HG02970 (cell line): ENCODE measurements at regions not wholly inside any gene's neighbourhood (a gene's known extent, or its start where the extent isn't known, plus 50 kb on each side); places are given as distances from the start of the nearest gene placed in this dataset.
"Not testable (repeated sequence)": the region's sequence is repeated elsewhere in the genome, so short reads cannot be mapped to it uniquely, and the experiment has no call there.

ENCODE experiments used
- ATAC-seq: cut with Tn5 transposase; IDR thresholded peaks from one replicate; pipeline ENCODE4 v1.9.1; 2021; ENCODE audit warnings: mild to moderate bottlenecking, moderate library complexity, moderate number of reproducible peaks; ENCODE audit not compliant: unreplicated experiment, low FRiP score

DNA sequence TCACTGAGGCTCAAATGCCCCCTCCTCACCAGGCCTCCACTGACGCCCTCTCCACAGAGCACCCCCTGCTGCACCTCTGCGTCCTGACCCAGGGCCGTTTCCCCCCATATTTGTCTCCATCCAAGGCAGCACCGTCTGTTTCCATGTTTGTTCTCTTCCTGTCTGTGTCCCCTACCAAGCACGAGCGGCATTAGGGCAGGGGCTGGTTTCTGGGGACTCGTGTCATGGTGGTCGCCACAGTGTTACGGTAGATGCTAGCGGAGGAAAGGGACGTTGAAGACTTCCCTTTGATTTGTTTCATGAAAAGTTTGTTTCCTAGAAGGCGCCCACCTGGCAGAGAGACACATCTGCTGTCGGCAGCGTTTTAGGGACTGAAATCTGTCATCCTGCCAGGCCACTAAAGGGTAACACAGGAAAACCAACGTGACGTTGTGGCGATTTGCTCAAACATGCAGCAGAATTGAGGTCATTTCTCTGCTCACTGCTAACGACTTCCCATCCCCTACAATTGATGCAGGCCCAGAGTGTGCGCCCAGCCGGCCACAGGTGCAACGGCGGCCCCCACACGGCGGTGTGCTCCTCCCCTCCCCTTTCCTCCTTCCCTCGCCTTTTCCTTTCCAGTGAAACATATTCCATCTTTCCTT is 79.3 kb upstream of the IRX4 start:
- ATAC-seq: no peak

DNA sequence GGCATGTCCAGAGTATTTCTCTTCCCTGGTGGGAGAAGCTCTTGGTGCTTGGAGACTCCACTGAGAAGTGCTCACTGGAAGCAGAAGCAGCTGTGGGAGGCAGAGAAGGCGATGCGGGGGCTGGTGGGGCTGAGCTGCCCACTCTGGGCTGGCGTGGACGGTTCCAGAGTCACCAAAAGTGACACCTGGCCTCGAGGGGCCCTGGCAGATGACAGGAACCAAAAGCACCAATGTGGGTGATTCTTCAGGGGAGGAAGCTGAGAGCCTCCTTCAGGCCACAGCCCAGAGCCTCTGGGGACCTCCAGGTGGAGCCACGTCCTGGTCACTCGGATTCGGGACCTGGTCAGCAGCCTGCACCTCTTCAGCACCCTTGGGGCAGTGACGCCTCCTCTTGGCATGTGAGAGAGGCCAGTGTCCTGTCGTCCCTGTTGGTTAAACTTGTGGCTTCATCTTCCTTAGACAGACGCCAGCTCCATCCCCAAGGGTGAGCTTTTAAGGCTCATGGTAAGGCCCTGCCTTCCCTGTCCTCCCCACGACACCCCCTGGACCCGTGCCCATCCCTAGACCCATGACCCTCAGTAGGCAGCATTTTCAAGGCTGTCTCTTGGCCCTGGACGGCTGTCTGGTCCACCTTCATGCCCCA is 78.7 kb upstream of the IRX4 start:
- ATAC-seq: no peak

DNA sequence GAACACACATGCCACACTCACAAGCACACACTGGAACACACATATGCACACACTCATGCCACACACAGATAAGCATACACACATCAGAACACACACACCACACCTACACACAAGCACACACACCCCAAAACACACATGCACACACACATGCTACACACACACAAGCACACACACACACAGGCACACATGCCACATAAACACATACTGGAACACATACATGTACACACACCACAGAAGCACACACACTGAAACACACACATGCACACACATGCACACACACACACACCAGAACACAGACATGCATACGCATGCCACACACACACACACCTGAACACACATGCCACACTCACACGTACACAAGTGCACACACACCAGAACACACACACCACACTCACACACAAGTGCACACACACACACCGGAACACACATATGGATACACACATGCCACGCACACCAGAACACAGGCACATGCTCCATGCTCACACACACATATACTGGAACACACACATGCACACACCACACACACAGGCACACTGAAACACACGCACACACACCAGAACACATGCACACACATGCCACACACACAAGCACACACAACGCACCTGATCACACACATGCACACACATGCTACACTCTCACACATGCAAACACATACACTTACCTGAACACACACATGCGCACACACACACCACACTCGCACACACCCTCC is 78.0 kb upstream of the IRX4 start:
- no peak for ATAC-seq

DNA sequence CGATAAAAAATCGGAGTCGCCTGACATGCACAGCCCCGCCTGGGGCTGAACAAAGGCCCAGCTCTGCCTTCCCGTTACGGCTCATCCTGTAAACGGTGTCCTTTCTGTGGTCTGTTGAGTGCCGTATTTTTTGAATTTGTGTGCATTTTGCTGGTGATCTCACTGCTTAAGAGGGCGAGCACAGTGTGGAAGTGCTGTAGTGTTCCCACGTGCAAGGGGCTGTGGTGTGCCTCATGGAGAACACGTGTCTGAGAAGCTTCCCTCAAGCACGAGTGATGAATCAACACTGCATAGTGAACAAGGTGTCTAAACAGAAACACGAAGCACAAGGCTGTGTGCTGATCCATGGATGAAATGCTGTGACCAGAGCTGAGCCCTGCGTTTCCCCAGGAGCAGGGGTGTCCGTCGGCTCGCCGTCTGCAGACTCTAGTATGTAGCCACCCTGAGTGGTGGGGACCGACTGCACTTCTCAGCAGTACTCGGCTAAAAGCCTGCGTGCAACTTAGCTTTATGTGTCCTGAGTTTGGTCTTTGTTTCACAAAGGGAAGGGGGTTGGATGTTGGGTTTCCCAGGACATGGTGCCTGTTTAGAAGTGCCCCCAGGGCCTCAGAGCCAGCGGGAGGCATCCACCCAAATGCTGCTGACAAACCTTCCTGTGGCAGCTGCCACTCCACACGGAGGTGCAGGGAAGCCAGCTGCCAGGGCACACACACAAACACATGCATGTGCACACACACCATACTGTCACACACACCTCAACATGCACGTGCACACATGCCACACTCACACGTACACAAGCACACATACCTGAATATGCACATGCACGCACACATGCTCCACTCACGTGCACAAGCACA is 77.2 kb upstream of the IRX4 start:
- ATAC-seq: no peak

DNA sequence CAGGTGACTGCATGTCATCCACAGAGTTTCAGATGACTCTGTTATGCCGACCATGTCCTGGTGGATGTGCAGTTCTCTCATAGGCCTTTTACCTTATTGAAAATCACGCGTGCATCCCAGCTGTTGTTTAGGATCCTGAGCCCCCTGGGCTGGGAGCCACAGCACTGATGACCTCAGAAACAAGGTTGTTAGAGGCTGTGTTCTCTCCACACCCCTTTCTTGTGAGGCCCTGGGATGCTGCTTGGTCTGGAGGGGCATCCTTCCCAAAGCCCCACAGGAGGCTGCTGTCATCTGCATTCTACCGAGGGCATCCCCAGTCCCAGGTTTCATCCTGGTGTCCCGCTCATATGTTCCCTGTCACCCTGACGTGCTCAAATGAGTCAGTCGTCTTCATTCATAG is 76.5 kb upstream of the IRX4 start:
- no peak for ATAC-seq

DNA sequence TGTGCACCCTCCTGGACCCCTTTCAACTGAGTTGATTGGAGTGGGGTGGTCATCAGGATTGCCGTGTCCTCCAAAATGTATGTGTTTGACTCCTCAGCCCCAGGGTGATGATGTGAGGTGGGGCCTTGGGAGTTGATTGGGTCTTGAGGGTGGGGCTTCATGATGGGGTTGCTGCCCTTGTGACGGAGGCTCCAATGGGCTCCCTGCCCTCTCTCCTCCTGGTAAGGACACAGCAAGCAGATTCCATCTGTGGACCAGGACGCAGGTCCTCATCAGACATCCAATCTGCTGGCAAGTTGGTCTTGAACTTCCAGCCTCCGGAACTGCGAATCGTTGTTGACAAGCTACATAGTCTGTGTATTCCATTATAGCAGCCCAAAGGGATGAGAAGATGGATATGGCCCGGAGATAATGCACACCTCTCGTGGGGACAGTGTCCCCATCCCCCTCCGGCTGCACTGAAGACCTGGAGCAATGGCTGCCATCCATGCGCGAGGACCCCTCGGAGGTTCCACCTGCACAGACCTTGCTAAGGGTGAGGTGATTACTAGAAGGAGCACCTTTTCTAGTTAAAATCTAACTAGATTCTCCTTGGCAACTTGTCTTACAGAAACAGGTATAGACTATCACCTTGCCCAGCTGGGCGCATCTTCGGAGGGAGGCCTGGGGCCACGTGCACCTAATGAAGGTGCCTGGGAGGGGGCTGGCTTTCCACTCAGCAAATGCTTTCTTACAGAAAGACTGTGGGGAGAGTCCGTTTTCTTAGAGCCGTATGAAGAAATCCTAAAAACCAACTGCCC is 75.7 kb upstream of the IRX4 start:
- no peak for ATAC-seq

DNA sequence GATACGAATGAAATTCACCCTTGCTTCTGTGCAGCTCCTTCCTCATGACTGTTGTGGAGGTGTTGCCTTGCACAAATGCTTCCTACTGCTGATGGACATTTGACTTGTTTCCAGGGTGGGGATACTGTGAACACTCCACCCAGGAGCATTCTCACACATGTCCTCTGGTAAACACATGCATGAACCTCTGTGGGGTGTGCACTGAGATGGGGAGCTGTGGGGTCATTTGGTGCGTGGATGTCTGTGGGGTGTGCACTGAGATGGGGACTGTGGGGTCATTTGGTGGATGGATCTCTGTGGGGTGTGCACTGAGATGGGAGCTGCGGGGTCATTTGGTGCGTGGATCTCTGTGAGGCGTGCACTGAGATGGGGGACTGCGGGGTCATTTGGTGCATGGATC is 72.9 kb upstream of the IRX4 start:
- ATAC-seq: no peak

DNA sequence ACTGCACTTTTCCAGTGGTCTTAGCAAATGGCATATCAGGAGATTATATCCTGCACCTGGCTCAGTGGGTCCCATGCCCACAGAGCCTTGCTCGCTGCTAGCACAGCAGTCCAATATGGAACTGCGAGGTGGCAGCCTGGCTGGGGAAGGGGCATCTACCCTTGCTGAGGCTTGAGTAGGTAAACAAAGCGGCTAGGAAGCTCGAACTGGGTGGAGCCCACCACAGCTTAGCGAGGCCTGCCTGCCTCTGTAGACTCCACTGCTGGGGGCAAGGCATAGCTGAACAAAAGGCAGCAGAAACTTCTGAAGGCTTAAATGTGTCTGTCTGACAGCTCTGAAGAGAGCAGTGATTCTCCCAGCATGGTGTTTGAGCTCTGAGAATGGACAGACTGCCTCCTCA is 71.0 kb upstream of the IRX4 start:
- ATAC-seq: not testable (repeated sequence)

DNA sequence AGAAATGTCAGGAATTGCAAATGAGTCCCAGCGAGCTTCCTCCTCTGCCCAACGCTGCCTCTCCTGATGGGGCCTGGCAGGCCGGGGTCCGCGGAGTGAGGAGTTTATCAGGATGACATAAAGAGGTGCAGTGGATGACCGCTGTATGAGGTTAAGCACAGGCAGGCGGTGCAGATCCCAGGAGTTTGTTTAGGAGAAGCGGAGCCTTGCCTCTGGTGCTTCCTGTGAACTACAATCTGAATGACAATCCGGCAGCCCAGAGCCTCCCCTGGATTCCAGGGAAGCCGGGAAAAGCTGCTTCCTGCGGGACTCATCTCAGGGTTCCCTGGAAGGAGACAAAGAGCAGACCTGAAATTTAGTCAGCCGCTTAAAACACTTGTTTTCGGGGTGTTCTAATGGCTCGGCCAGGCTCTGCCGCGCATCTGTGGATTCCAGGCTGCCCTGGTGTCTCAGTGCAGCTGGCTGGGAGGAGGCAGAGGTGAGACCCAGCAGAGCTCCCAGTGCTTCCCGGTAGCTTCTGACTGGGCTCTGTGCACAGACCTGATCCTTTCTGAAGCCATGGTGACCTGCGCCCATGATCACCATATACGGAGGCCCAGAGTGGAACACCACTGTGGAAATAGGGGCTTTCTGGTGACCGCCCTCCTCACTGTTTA is 69.8 kb upstream of the IRX4 start:
- ATAC-seq: no peak

DNA sequence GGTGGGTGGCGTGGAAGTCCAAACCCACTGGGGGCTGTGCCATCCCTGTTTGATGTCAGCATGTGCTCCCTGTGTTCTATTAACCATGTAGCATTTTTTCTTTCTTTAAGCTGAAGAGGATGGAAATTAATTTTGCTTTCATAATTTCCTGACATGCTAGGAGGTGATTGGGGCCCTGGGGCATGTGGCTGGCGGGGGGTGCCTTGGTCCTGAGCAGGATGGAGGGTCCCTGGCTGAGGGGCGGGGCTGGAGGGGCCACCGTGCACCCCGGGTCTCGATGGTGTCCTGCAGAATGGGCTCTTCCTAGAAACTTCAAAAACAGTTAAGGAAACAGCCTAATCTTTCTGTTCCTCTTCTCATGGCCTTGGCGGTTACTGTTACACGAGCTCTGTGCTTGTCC is 69.3 kb upstream of the IRX4 start:
- ATAC-seq: no peak

DNA sequence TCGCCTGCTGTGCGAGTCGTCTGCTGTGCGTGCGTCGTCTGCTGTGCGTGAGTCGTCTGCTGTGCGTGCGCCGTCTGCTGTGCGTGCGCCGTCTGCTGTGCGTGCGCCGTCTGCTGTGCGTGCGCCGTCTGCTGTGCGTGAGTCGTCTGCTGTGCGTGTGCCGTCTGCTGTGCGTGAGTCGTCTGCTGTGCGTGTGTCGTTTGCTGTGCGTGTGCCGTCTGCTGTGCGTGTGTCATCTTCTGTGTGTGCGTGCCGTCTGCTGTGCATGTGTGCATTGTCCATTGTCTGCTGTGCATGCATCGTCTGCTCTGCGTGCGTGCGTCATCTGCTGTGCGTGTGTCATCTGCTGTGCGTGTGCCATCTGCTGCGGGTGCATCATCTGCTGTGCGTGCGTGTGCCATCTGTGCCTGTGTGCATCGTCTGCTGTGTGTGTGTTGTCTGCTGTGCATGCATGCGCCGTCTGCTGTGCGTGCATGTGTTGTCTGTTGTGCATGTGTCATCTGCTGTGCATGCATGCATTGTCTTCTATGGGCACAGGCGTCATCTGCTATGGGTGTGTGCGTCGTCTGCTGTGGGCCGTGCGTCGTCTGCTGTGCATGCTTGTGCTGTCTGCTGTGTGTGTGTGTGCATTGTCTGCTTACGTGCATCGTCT is 68.6 kb upstream of the IRX4 start:
- no peak for ATAC-seq

DNA sequence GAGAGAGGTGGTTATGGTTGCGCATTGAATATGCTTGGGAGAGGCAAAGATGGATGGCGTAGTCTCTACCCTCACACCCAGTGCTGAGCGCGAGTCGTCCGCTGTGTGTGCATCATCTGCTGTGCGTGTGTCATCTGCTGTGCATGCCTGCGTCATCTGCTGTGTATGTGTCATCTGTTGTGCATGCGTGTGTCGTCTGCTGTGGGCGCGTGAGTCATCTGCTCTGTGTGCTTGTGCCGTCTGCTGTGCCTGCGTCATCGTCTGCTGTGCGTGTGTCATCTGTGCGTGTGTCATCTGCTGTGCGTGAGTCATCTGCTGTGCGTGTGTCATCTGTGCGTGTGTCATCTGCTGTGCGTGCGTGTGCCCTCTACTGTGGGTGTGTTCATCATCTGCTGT is 68.0 kb upstream of the IRX4 start:
- no peak for ATAC-seq

DNA sequence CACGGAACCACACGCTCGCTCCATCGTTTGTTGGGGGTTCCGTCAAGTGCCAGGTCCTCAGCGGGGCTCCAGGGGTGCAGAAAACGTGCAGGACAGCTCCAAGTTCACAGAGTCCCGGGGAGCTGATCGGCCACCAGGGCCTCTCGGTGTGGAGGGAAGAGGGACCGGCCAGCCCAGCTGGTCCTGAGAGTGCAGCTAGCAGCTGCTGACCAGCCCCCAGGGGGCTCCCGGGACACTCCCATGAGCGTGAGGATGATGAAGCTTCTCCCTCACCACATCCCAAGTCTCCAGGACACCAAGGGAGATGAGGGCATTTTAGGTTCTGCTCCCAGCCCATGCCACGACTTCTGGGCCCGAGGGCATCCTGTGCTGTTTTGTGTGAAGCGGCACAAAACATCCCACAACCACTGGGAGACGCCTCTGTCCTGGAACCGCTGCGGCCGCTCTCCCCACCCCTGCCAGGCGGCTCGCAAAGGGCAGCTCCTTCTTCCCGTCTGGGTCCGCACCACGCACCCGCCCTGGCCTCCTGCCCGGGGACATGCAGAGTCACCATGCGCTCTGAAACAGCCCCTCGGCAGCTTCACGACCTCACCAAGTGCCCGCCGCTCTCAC is 67.5 kb upstream of the IRX4 start:
- no peak for ATAC-seq

DNA sequence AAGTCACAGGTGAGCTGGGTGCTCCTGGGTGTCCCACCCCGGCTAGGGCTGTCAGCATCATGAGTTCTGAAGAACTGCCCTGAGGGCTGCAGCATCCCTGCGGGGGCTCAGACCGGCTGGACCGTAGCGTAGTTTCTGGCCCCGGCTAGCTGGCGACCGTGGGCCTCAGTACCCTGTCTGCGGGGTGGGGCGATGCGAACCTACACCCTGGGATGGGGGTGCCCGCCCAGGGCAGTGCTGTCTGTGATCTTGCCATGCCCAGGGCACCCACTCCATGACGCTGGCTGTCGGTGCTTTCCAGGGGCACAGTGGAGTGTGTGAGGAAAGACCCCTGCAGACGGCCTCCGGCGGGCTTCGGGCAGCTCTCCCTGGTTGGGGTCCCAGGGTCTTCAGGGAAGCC is 66.5 kb upstream of the IRX4 start:
- no peak for ATAC-seq

DNA sequence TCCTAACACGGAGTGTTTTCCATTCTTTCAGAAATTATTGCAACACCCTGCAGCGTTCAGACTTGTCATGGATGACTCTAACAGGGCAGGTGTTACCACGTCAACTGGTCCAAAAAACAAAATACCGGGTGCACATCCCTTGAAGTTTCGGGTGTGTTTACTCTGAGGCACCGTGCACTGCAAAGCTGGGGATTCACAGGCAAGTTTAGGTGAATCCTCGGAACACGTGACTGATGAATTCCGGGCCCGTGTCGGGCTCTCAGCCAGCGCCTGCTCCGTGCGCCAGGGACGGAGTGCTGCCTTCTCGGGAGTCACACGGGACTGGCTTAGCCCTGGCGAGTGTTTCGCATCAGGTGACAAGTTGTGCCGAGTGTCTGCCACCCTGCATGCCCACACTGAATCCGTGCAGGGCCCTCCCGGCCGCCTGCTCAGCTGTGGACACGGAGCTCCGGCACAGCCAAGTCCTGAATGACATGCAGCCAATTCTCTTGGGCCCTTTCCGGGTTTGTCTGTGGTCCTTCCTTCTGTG is 66.0 kb upstream of the IRX4 start:
- no peak for ATAC-seq

DNA sequence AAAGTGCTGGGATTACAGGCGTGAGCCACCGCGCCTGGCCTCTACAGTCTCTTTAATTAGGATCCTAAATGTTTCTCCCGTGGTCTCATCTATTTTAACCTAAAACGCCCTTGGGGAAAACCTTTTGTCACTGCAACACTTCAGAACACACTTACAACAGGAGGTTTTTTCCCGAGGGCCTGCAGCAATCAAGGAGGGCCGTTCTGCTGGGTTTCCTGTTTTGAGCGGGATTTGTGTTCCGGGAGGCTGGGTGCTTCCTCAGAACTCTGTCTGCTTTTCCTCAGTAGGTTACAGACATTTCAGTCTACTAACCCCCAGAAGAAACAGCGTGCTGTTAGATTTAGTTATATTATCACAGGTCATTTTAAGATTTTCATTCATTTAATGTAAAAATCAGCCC is 65.4 kb upstream of the IRX4 start:
- ATAC-seq: no peak

DNA sequence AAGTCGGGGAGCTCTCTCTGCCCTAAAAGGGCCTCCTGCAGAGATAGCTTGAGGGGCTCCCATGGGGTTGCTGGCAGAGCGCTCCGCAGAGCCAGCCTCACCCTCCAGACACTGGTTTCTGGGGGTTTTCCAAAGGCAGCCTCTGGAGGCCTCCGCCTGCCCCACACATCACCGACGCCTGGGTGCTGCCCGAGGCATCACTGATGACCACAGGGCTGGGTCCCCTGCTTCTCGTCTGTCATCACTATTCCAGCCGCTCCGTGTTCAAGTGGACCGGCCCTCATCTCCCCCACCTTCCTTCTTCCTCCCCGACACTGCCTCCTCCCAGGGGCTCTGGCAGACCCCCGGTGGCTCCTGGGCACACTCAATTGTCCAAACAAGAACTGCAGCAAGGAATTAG is 64.1 kb upstream of the IRX4 start:
- ATAC-seq: no peak

DNA sequence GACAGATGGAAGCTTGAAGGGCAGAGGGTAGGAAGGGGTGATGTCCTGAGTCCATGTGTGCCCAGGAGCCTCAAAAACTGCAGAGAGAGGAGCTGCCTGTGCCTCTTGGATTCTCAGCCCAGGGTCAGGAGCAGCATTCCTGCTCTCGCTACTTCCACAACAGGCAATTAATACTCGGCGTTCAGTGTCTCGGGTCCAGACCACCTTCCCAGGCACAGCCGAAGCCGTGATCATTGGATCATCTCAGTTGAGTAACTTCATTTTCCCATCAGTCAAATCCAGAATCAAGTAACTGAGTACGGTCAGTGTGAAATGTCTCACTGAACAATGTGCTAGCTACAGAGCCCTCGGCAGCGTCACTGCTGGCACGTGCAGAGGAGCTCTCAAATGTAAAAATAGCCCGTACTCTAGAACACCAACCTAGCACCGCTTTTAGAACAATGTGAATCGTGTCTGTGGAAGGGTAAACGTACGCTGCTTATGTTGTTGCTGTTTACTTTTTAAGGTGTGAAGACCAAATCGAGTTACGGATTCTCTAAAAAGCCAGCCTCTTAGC is 63.5 kb upstream of the IRX4 start:
- ATAC-seq: no peak
